ENCODE measurements at regions not wholly inside any gene's neighbourhood (a gene's known extent, or its start where the extent isn't known, plus 50 kb on each side); places are given as distances from the start of the nearest gene placed in this dataset.

DNA sequence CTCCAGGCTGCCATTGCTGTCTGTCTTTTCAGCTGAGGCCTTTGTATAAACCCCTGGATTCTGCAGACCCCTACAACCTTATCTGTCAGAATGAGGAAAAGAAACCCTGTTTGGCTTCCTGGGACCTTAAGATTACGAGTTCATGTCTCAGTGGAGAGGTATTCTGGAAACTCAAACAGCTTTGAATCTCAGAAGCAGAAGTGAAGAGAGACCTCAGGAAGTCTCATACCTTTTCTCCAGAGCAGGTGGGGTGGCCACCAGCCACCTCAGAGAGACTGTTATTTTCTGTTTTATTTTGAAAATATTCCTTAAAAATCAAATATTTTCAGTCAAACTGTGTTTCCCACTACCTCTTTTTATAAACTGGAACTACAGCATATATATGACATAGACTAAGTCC lies 457.5 kb downstream of the TMEM232 start:
- TF ChIP-seq, protein P1, sequence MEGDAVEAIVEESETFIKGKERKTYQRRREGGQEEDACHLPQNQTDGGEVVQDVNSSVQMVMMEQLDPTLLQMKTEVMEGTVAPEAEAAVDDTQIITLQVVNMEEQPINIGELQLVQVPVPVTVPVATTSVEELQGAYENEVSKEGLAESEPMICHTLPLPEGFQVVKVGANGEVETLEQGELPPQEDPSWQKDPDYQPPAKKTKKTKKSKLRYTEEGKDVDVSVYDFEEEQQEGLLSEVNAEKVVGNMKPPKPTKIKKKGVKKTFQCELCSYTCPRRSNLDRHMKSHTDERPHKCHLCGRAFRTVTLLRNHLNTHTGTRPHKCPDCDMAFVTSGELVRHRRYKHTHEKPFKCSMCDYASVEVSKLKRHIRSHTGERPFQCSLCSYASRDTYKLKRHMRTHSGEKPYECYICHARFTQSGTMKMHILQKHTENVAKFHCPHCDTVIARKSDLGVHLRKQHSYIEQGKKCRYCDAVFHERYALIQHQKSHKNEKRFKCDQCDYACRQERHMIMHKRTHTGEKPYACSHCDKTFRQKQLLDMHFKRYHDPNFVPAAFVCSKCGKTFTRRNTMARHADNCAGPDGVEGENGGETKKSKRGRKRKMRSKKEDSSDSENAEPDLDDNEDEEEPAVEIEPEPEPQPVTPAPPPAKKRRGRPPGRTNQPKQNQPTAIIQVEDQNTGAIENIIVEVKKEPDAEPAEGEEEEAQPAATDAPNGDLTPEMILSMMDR (conservative IDR thresholded peaks at IDR 0.05; ENCODE audit: low read depth in 2 of 2), result no peak
- TF ChIP-seq EZH2 (IDR thresholded peaks at IDR 0.05; ENCODE audit: low read depth, unreplicated experiment) (no peak), POLR2AphosphoS5 (IDR thresholded peaks at IDR 0.05; ENCODE audit: low read depth) (no peak), EZH2phosphoT487 (IDR thresholded peaks at IDR 0.05; ENCODE audit: unreplicated experiment) (no peak), CREB1 (CRISPR knock-in tag; IDR thresholded peaks at IDR 0.05; ENCODE audit: low read depth) (no peak), NANOG (IDR thresholded peaks at IDR 0.05; ENCODE audit: borderline replicate concordance) (no peak), ZNF114 (CRISPR knock-in tag; IDR thresholded peaks at IDR 0.05) (no peak), JUNB (IDR thresholded peaks at IDR 0.05; ENCODE audit: unreplicated experiment) (no peak), ZNF331 (CRISPR knock-in tag; IDR thresholded peaks at IDR 0.05; ENCODE audit: low read depth) (no peak), STAT1 (IDR thresholded peaks at IDR 0.05; ENCODE audit: unreplicated experiment) (no peak)
- TF ChIP-seq, protein P2, sequence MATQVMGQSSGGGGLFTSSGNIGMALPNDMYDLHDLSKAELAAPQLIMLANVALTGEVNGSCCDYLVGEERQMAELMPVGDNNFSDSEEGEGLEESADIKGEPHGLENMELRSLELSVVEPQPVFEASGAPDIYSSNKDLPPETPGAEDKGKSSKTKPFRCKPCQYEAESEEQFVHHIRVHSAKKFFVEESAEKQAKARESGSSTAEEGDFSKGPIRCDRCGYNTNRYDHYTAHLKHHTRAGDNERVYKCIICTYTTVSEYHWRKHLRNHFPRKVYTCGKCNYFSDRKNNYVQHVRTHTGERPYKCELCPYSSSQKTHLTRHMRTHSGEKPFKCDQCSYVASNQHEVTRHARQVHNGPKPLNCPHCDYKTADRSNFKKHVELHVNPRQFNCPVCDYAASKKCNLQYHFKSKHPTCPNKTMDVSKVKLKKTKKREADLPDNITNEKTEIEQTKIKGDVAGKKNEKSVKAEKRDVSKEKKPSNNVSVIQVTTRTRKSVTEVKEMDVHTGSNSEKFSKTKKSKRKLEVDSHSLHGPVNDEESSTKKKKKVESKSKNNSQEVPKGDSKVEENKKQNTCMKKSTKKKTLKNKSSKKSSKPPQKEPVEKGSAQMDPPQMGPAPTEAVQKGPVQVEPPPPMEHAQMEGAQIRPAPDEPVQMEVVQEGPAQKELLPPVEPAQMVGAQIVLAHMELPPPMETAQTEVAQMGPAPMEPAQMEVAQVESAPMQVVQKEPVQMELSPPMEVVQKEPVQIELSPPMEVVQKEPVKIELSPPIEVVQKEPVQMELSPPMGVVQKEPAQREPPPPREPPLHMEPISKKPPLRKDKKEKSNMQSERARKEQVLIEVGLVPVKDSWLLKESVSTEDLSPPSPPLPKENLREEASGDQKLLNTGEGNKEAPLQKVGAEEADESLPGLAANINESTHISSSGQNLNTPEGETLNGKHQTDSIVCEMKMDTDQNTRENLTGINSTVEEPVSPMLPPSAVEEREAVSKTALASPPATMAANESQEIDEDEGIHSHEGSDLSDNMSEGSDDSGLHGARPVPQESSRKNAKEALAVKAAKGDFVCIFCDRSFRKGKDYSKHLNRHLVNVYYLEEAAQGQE (IDR thresholded peaks at IDR 0.05; ENCODE audit: unreplicated experiment), result no peak
- TF ChIP-seq, protein P3, sequence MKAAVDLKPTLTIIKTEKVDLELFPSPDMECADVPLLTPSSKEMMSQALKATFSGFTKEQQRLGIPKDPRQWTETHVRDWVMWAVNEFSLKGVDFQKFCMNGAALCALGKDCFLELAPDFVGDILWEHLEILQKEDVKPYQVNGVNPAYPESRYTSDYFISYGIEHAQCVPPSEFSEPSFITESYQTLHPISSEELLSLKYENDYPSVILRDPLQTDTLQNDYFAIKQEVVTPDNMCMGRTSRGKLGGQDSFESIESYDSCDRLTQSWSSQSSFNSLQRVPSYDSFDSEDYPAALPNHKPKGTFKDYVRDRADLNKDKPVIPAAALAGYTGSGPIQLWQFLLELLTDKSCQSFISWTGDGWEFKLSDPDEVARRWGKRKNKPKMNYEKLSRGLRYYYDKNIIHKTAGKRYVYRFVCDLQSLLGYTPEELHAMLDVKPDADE (IDR thresholded peaks at IDR 0.05), result no peak
- TF ChIP-seq, protein P4, sequence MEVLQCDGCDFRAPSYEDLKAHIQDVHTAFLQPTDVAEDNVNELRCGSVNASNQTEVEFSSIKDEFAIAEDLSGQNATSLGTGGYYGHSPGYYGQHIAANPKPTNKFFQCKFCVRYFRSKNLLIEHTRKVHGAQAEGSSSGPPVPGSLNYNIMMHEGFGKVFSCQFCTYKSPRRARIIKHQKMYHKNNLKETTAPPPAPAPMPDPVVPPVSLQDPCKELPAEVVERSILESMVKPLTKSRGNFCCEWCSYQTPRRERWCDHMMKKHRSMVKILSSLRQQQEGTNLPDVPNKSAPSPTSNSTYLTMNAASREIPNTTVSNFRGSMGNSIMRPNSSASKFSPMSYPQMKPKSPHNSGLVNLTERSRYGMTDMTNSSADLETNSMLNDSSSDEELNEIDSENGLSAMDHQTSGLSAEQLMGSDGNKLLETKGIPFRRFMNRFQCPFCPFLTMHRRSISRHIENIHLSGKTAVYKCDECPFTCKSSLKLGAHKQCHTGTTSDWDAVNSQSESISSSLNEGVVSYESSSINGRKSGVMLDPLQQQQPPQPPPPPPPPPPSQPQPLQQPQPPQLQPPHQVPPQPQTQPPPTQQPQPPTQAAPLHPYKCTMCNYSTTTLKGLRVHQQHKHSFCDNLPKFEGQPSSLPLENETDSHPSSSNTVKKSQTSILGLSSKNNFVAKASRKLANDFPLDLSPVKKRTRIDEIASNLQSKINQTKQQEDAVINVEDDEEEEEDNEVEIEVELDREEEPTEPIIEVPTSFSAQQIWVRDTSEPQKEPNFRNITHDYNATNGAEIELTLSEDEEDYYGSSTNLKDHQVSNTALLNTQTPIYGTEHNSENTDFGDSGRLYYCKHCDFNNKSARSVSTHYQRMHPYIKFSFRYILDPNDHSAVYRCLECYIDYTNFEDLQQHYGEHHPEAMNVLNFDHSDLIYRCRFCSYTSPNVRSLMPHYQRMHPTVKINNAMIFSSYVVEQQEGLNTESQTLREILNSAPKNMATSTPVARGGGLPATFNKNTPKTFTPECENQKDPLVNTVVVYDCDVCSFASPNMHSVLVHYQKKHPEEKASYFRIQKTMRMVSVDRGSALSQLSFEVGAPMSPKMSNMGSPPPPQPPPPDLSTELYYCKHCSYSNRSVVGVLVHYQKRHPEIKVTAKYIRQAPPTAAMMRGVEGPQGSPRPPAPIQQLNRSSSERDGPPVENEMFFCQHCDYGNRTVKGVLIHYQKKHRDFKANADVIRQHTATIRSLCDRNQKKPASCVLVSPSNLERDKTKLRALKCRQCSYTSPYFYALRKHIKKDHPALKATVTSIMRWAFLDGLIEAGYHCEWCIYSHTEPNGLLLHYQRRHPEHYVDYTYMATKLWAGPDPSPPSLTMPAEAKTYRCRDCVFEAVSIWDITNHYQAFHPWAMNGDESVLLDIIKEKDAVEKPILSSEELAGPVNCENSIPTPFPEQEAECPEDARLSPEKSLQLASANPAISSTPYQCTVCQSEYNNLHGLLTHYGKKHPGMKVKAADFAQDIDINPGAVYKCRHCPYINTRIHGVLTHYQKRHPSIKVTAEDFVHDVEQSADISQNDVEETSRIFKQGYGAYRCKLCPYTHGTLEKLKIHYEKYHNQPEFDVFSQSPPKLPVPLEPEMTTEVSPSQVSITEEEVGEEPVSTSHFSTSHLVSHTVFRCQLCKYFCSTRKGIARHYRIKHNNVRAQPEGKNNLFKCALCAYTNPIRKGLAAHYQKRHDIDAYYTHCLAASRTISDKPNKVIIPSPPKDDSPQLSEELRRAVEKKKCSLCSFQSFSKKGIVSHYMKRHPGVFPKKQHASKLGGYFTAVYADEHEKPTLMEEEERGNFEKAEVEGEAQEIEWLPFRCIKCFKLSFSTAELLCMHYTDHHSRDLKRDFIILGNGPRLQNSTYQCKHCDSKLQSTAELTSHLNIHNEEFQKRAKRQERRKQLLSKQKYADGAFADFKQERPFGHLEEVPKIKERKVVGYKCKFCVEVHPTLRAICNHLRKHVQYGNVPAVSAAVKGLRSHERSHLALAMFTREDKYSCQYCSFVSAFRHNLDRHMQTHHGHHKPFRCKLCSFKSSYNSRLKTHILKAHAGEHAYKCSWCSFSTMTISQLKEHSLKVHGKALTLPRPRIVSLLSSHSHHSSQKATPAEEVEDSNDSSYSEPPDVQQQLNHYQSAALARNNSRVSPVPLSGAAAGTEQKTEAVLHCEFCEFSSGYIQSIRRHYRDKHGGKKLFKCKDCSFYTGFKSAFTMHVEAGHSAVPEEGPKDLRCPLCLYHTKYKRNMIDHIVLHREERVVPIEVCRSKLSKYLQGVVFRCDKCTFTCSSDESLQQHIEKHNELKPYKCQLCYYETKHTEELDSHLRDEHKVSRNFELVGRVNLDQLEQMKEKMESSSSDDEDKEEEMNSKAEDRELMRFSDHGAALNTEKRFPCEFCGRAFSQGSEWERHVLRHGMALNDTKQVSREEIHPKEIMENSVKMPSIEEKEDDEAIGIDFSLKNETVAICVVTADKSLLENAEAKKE (CRISPR knock-in tag; IDR thresholded peaks at IDR 0.05), result no peak

Data from GM23338 (cell line).